ENCODE measurements at regions not wholly inside any gene's neighbourhood (a gene's known extent, or its start where the extent isn't known, plus 50 kb on each side); places are given as distances from the start of the nearest gene placed in this dataset.

GRCh38 chr7:144910411-144910810 lies 74.6 kb upstream of the TPK1 start:
- DNase-seq = no peak

- no peak for DNase-seq
Measured at GRCh38 chr7:144908943-144909556, 73.2 kb upstream of the TPK1 start.

DNA sequence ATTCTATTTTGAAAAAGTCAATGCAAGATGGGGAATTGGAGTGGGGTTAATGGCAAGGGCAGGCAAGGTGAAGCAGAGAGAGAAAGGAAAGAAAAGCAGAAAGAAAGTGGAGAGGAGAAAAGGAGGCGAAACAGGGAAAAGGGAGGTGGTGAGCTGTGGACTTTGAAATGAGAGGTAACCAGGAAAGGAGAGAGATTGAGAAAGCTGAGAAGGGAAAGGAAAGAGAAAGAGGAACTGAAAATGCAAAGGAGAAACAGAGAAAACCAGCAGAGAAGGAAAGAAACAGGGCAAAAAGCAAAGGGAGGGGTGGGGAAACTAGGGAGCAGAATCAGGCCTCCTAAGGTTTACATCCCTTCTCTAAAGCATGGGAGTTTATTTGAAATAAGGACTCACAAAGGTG lies 72.5 kb upstream of the TPK1 start:
- no peak for DNase-seq

GRCh38 chr7:144907577-144907976 lies 71.7 kb upstream of the TPK1 start:
- no peak for DNase-seq

DNA sequence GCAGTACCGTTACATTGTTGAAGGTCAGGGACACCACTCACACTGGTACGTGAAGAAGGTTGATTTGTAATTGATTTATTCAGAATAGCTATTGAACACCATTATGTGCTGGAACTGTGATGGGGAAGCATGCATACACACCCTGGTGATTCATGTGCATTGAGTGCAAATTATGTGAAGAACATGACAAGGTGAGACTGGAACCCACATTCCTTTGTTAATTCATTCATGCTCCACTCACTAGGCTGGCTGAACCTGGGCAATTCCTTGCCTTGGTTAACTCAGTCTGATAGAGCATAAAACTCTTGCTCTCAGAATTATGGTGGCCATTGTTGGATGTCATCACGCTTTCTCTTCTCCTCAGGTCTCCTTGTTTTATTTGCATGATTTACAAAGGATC lies 67.3 kb upstream of the TPK1 start:
- no peak for DNase-seq

DNA sequence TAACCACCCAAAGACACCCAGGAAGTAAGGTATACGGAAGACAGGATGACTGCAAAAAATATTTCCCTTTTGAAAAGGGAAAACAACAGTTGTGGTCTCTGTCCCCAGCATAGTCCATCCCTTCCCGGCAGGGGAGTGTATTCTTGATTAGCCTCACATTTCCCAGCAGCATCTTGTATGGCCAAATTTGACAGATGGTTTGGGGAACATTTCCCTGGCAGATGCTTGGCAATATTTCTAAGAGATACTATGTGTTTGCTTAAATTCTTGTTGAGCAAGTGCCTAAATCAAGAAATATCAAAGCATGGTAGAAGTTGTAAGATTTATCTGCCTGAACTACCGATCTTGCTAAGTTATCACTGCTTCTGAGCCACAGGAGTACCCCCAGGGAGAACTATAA lies 56.9 kb upstream of the TPK1 start:
- no peak for DNase-seq

Data from stimulated activated CD4-positive, alpha-beta T cell treated with anti-CD3 and anti-CD28 coated beads, Interleukin-2, amount 100 ng/mL, for 24 hours (primary cell).